HG02642 (cell line): ENCODE measurements at regions not wholly inside any gene's neighbourhood (a gene's known extent, or its start where the extent isn't known, plus 50 kb on each side); places are given as distances from the start of the nearest gene placed in this dataset.
"Not testable (repeated sequence)": the region's sequence is repeated elsewhere in the genome, so short reads cannot be mapped to it uniquely, and the experiment has no call there.

Experiments
- ATAC-seq: cut with Tn5 transposase; IDR thresholded peaks from one replicate; pipeline ENCODE4 v1.9.1; 2021; ENCODE audit warnings: mild to moderate bottlenecking; ENCODE audit not compliant: unreplicated experiment, poor library complexity

GRCh38 chr6:106751501-106752252 is 122.3 kb downstream of the QRSL1 start:
- ATAC-seq = no peak

GRCh38 chr6:106750946-106751345 is 121.6 kb downstream of the QRSL1 start:
- no peak for ATAC-seq

- ATAC-seq = no peak
These were observed 121.0 kb downstream of the QRSL1 start for GRCh38 chr6:106750142-106750918.

GRCh38 chr6:106749609-106750008 is 120.2 kb downstream of the QRSL1 start:
- no peak for ATAC-seq

- ATAC-seq = no peak
These were observed 119.3 kb downstream of the QRSL1 start for GRCh38 chr6:106748547-106749207.

- ATAC-seq = no peak
These were observed 117.8 kb downstream of the QRSL1 start for GRCh38 chr6:106747139-106747538.

GRCh38 chr6:106746652-106747051 is 117.3 kb downstream of the QRSL1 start:
- no peak for ATAC-seq

GRCh38 chr6:106745824-106746582 is 116.6 kb downstream of the QRSL1 start:
- ATAC-seq = no peak

GRCh38 chr6:106745197-106745770 is 115.9 kb downstream of the QRSL1 start:
- no peak for ATAC-seq

GRCh38 chr6:106744781-106745180 is 115.4 kb downstream of the QRSL1 start:
- ATAC-seq = no peak

GRCh38 chr6:106744029-106744428 is 114.7 kb downstream of the QRSL1 start:
- not testable (repeated sequence) for ATAC-seq

- ATAC-seq = no peak
These were observed 114.2 kb downstream of the QRSL1 start for GRCh38 chr6:106743612-106744011.

- ATAC-seq = no peak
These were observed 110.9 kb downstream of the QRSL1 start for GRCh38 chr6:106740287-106740686.

- ATAC-seq = no peak
These were observed 110.0 kb downstream of the QRSL1 start for GRCh38 chr6:106739387-106739786.

- no peak for ATAC-seq
These were observed 107.1 kb downstream of the QRSL1 start for GRCh38 chr6:106736502-106736901.

- no peak for ATAC-seq
These were observed 106.5 kb downstream of the QRSL1 start for GRCh38 chr6:106735828-106736227.

- no peak for ATAC-seq
These were observed 105.8 kb downstream of the QRSL1 start for GRCh38 chr6:106735136-106735633.

GRCh38 chr6:106733386-106733785 is 104.0 kb downstream of the QRSL1 start:
- no peak for ATAC-seq

- no peak for ATAC-seq
These were observed 103.1 kb downstream of the QRSL1 start for GRCh38 chr6:106732376-106732940.

GRCh38 chr6:106731843-106732160 is 102.4 kb downstream of the QRSL1 start:
- no peak for ATAC-seq
